ENCODE measurements at regions not wholly inside any gene's neighbourhood (a gene's known extent, or its start where the extent isn't known, plus 50 kb on each side); places are given as distances from the start of the nearest gene placed in this dataset.

- H3K4me1 Mint-ChIP-seq: no peaks in the 10 kb centered on the region
- H3K9me3 Mint-ChIP-seq: peaks cover 0 to 3% (median 0%) of the 10 kb centered on the region in 7 donors
- no peak overlapping the region for H3K27ac Mint-ChIP-seq
- ATAC-seq (ENCODE audit: low read depth in 2 of 2) (no peak), DNase-seq (no peak)
- H3K36me3 Mint-ChIP-seq: no peaks in the 10 kb centered on the region
- H3K27me3 Mint-ChIP-seq: peaks cover 0 to 35% (median 11%) of the 10 kb centered on the region in 3 donors
- H3K4me3 Mint-ChIP-seq: no peak overlapping the region
Observed at GRCh38 chr1:232192781-232193450, 437.0 kb downstream of the SIPA1L2 start.

GRCh38 chr1:232191560-232191959, 438.4 kb downstream of the SIPA1L2 start:
- H3K36me3 Mint-ChIP-seq: no peaks in the 10 kb centered on the region
- DNase-seq (no peak), ATAC-seq (ENCODE audit: low read depth in 2 of 2) (no peak)
- no peak overlapping the region for H3K27ac Mint-ChIP-seq
- H3K27me3 Mint-ChIP-seq: peaks cover 0 to 30% (median 0%) of the 10 kb centered on the region in 3 donors
- H3K4me1 Mint-ChIP-seq: no peaks in the 10 kb centered on the region
- no peak overlapping the region for H3K4me3 Mint-ChIP-seq
- peaks cover 0 to 3% (median 0%) of the 10 kb centered on the region in 7 donors for H3K9me3 Mint-ChIP-seq

DNA sequence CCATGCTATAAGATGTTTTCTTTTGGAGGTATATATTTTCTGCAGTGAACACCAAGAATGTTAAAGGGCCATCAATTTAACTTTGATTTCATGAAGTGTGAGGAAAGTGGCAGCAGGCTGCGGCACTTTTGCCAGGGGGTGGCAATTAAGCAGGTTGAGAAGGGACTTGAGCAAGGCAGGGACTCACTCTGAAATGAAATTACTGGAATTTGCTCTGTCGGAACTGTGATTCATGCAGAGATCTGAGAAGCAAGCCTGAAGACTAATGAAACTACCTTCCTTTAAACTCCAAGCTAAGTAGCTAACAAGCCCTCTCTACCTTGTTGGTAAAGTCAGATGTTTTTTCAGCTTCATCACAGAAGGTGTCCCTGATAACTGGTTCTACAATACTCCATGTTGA, 441.6 kb downstream of the SIPA1L2 start:
- no peaks in the 10 kb centered on the region for H3K4me1 Mint-ChIP-seq
- H3K27me3 Mint-ChIP-seq: peaks cover 0 to 21% (median 4%) of the 10 kb centered on the region in 3 donors
- ATAC-seq (ENCODE audit: low read depth in 2 of 2) (no peak), DNase-seq (no peak)
- no peak overlapping the region for H3K4me3 Mint-ChIP-seq
- H3K27ac Mint-ChIP-seq: no peak overlapping the region
- no peaks in the 10 kb centered on the region for H3K36me3 Mint-ChIP-seq
- peaks cover 0 to 4% (median 0%) of the 10 kb centered on the region in 7 donors for H3K9me3 Mint-ChIP-seq

DNA sequence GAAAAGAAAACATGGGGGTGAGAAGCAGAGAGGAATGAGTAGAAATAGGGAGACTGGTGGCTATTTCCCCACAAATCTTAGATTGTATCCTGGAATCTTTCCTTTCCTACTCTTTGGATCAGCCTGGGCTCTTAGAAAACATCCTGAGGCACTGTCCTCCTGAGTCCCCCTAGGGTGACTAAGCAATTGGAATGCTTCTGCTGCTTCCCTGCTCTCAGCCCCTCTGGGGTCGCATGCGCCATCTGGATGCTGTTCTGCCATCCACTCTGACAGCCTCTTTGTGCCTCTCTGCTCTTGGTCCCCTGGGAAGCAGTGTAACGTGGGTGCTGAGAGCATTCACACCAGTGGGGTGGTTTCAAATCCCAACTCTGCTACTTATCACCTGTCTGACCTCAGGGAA, 443.0 kb downstream of the SIPA1L2 start:
- Mint-ChIP-seq H3K27me3 (peaks cover 0 to 13% (median 4%) of the 10 kb centered on the region in 3 donors), H3K4me1 (no peaks in the 10 kb centered on the region), H3K36me3 (no peaks in the 10 kb centered on the region), H3K4me3 (no peak overlapping the region), H3K27ac (no peak overlapping the region), H3K9me3 (peaks cover 0 to 3% (median 0%) of the 10 kb centered on the region in 7 donors)
- DNase-seq (no peak), ATAC-seq (ENCODE audit: low read depth in 2 of 2) (no peak)

GRCh38 chr1:232184561-232185530, 445.1 kb downstream of the SIPA1L2 start:
- Mint-ChIP-seq H3K27ac (no peak overlapping the region), H3K36me3 (no peaks in the 10 kb centered on the region), H3K4me3 (no peak overlapping the region), H3K27me3 (peaks cover 4 to 5% (median 5%) of the 10 kb centered on the region in 3 donors), H3K9me3 (peaks cover 0 to 3% (median 0%) of the 10 kb centered on the region in 7 donors), H3K4me1 (no peaks in the 10 kb centered on the region)
- ATAC-seq (ENCODE audit: low read depth in 2 of 2) (no peak), DNase-seq (no peak)

DNA sequence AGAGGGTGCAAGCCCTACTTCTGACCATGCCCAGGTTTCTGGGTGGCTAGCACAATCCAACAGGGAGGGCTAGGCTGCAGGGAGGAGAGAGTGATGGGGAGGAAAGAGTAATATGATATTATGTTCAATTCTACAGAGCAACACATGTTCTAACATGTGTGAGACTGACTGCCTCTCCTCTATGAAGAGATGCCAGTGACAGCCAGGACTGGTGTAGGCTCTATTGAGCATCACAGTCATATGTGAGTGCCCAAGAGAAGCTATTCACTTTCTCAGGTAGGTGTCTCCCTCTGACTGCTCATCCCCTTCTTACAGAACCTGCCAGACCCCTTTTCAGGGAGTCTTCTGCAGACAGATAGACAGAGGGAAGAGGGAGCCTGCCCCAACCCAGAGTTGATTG, 446.1 kb downstream of the SIPA1L2 start:
- Mint-ChIP-seq H3K27me3 (peaks cover under 1 to 12% (median 4%) of the 10 kb centered on the region in 3 donors), H3K4me1 (no peaks in the 10 kb centered on the region), H3K27ac (no peak overlapping the region), H3K36me3 (no peaks in the 10 kb centered on the region), H3K9me3 (peaks cover 0 to 3% (median 0%) of the 10 kb centered on the region in 7 donors), H3K4me3 (no peak overlapping the region)
- no peak for DNase-seq
- ATAC-seq (ENCODE audit: low read depth in 2 of 2): no peak

GRCh38 chr1:232183266-232183800, 446.6 kb downstream of the SIPA1L2 start:
- ATAC-seq (ENCODE audit: low read depth in 2 of 2) (no peak), DNase-seq (no peak)
- Mint-ChIP-seq H3K9me3 (peaks cover 0 to 3% (median 0%) of the 10 kb centered on the region in 7 donors), H3K36me3 (no peaks in the 10 kb centered on the region), H3K27me3 (peaks cover 4 to 17% (median 5%) of the 10 kb centered on the region in 3 donors), H3K27ac (no peak overlapping the region), H3K4me3 (no peak overlapping the region), H3K4me1 (no peaks in the 10 kb centered on the region)

- no peak for ATAC-seq (ENCODE audit: low read depth in 2 of 2)
- no peak for DNase-seq
- Mint-ChIP-seq H3K27me3 (peaks cover 4 to 21% (median 7%) of the 10 kb centered on the region in 3 donors), H3K27ac (no peak overlapping the region), H3K4me1 (no peaks in the 10 kb centered on the region), H3K9me3 (peaks cover 0 to 3% (median 0%) of the 10 kb centered on the region in 7 donors), H3K4me3 (no peak overlapping the region), H3K36me3 (no peaks in the 10 kb centered on the region)
Observed at GRCh38 chr1:232182236-232182635, 447.7 kb downstream of the SIPA1L2 start.

DNA sequence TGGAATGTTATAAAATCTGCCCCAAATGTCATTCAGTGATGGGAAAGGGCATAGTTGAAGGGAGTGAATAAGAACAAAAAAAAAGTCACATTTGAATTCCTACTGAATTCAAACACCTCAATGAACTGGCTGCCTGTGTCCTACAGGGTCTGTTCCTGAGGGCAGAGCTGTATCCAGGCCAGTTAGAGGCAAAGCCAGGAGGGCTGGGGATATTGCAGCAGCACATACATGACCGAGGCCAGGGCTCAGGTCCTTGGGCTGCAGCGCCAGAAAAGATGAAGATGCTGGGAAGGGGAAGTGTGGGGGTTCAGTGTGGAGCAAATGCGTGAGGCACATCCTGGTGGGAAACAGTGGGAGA, 449.2 kb downstream of the SIPA1L2 start:
- H3K4me1 Mint-ChIP-seq: no peaks in the 10 kb centered on the region
- H3K4me3 Mint-ChIP-seq: no peak overlapping the region

DNA sequence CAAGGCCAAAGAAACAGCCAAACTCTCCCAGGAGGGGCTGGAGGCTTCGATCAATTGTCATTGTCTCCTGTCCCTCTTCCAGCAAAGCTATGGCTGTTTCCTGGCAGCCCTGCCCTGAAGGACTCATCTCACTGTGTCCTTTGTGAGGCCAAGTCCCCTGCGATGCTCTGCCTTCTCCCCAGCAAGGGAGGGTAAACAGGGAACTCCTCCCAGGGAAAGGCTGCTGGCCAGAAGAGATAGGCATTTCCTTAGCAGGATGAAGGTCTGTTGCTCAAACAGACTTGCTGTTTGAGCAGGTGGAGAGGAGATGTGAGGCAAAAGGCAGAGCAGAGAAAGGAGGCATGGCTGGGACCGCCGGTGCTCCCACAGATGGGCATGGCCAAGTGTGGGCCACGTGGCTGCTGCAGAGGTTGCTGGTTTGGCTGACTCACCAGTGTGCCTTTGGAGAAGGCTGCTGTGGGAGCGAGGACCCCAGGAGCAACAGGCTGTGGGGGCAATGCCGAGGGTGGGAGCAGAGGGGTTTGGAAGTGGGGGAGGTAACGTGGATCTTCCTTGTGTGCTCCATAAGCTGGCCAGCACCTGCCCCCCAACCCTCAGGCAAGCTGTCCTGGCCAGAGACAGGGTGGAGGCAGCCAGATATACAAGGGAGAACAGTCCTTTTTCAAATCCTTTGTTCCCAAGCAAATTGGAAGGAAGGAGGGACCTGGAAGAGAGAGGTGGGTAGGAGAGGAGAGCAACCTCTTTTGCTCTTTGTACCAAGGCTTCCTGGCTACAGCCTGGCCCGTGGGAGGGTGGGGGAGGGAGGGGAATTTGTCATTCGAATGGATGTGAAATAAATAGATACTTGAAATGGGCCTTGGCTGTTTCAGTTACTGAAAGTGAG, 449.8 kb downstream of the SIPA1L2 start:
- no peak for DNase-seq
- H3K4me1 Mint-ChIP-seq: no peaks in the 10 kb centered on the region
- peaks cover 9 to 35% (median 15%) of the 10 kb centered on the region in 3 donors for H3K27me3 Mint-ChIP-seq
- peaks cover 0 to 4% (median 2%) of the 10 kb centered on the region in 7 donors for H3K9me3 Mint-ChIP-seq
- no peaks in the 10 kb centered on the region for H3K36me3 Mint-ChIP-seq
- no peak for ATAC-seq (ENCODE audit: low read depth in 2 of 2)
- no peak overlapping the region for H3K4me3 Mint-ChIP-seq
- H3K27ac Mint-ChIP-seq: peak overlapping the region in 1 of 6 donors; percentile 21

More for the DNA sequence above, 449.2 kb downstream of the SIPA1L2 start:
- DNase-seq (no peak), ATAC-seq (ENCODE audit: low read depth in 2 of 2) (no peak)
- H3K27ac Mint-ChIP-seq: no peak overlapping the region
- H3K9me3 Mint-ChIP-seq: peaks cover 0 to 4% (median 2%) of the 10 kb centered on the region in 7 donors
- H3K27me3 Mint-ChIP-seq: peaks cover 8 to 29% (median 14%) of the 10 kb centered on the region in 3 donors
- no peaks in the 10 kb centered on the region for H3K36me3 Mint-ChIP-seq

DNA sequence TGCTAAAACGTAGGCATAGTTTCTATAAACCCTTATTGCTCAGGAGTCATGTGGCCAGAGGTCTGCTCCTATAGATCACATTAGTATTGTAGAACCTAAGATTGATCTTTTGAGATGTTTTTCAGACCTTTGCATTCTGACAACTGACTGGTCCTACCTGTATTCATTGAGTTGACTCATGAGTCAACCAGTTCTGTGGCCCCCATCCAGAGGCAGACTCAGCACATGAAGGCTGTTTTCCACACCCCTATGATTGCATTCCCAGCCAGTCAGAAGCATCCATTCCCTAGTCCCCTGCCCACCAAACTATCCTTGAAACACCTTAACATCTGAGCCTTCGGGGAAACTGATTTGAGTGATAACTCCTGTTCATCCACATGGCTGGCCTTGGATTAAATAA, 451.7 kb downstream of the SIPA1L2 start:
- Mint-ChIP-seq H3K4me1 (no peaks in the 10 kb centered on the region), H3K4me3 (no peak overlapping the region), H3K27ac (no peak overlapping the region), H3K27me3 (peaks cover 7 to 40% (median 15%) of the 10 kb centered on the region in 3 donors), H3K36me3 (no peaks in the 10 kb centered on the region), H3K9me3 (peaks cover 0 to 4% (median 2%) of the 10 kb centered on the region in 7 donors)
- DNase-seq (no peak), ATAC-seq (ENCODE audit: low read depth in 2 of 2) (no peak)

GRCh38 chr1:232177438-232177837, 452.5 kb downstream of the SIPA1L2 start:
- DNase-seq (no peak), ATAC-seq (ENCODE audit: low read depth in 2 of 2) (no peak)
- peaks cover 0 to 4% (median 0%) of the 10 kb centered on the region in 3 donors for H3K4me1 Mint-ChIP-seq
- H3K27ac Mint-ChIP-seq: no peak overlapping the region
- H3K36me3 Mint-ChIP-seq: no peaks in the 10 kb centered on the region
- peaks cover 7 to 40% (median 15%) of the 10 kb centered on the region in 3 donors for H3K27me3 Mint-ChIP-seq
- no peak overlapping the region for H3K4me3 Mint-ChIP-seq
- H3K9me3 Mint-ChIP-seq: peaks cover 0 to 4% (median 2%) of the 10 kb centered on the region in 7 donors

DNA sequence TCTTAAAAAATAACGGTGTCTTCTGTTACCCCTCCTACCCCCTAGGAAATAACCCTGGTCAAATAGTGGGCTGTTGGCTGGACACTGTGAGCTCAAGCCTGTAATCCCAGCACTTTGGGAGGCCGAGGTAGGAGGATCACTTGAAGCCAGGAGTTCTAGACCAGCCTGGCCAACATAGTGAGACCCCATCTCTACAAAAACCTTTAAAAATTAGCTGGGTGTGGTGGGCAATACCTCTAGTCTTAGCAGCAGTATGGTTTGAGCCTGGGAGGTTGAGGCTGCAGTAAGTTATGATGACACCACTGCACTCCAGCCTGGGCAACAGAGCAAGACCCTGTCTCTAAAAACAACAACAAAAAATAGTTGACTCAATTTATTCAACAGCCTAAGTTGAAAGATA, 453.7 kb downstream of the SIPA1L2 start:
- Mint-ChIP-seq H3K36me3 (no peaks in the 10 kb centered on the region), H3K4me1 (peaks cover 0 to 4% (median 0%) of the 10 kb centered on the region in 3 donors), H3K4me3 (no peak overlapping the region), H3K27me3 (peaks cover 12 to 40% (median 15%) of the 10 kb centered on the region in 3 donors), H3K9me3 (peaks cover 0 to 4% (median 2%) of the 10 kb centered on the region in 7 donors), H3K27ac (no peak overlapping the region)
- DNase-seq (no peak), ATAC-seq (ENCODE audit: low read depth in 2 of 2) (no peak)

Data from naive B cell (primary cell).